SK-N-SH (cell line): ENCODE measurements at regions not wholly inside any gene's neighbourhood (a gene's known extent, or its start where the extent isn't known, plus 50 kb on each side); places are given as distances from the start of the nearest gene placed in this dataset.

Experiments used
- CTCF ChIP-seq: fragments of 200-600 bp; sonication (generic); IDR thresholded peaks from 2 replicates; pipeline ENCODE4 v1.6.1; 2017; ENCODE audit warnings: antibody characterized with exemption, mild to moderate bottlenecking, moderate library complexity
- EZH2phosphoT487 ChIP-seq: fragments of 200-600 bp; sonication (generic); IDR thresholded peaks from 2 replicates; pipeline ENCODE4 v1.6.1; 2017; ENCODE audit warnings: low read depth, mixed run types, mild to moderate bottlenecking, antibody characterized with exemption, moderate library complexity, borderline replicate concordance
- GABPA ChIP-seq: IDR thresholded peaks from 2 replicates; pipeline ENCODE4 v1.4.0; 2012; ENCODE audit warnings: low read depth, mild to moderate bottlenecking
- JUND ChIP-seq: IDR thresholded peaks from 2 replicates; pipeline ENCODE4 v1.4.0; 2012
- MEF2A ChIP-seq: IDR thresholded peaks from 2 replicates; pipeline ENCODE4 v1.4.0; 2012; ENCODE audit warnings: low read depth, borderline replicate concordance
- POLR2AphosphoS5 ChIP-seq: IDR thresholded peaks from 2 replicates; pipeline ENCODE4 v1.6.1; 2012; ENCODE audit warnings: low read depth, low read length
- SIN3A ChIP-seq: IDR thresholded peaks from 2 replicates; pipeline ENCODE4 v1.6.1; 2012; ENCODE audit warnings: low read depth, mild to moderate bottlenecking, low read length, moderate library complexity, borderline replicate concordance
- TF ChIP-seq, protein P1 (sequence below): IDR thresholded peaks from 2 replicates; pipeline ENCODE4 v1.4.0; 2012; ENCODE audit warnings: low read depth

DNA sequence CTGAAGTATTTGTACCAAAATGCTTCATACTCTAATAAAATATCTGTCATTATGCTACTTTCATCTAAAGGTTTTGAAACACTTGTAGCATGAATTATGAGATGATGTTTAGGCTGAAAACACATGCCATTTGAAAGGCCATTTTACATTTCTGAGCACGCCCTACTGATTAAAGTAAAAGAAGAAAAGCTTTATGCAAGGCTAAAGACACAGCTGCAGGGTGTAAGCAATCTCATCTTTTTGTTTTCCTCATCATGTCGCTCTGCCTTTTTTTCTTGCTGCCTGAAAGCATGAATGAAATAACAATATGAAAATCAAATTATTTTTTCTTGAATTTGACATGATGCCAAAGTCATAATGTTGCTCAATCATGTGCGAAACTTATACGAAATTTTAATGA, 148.6 kb upstream of the ARG1 start:
- TF ChIP-seq SIN3A (no peak), MEF2A (no peak), CTCF (no peak), POLR2AphosphoS5 (no peak), EZH2phosphoT487 (no peak), GABPA (no peak), JUND (no peak)
- TF ChIP-seq, protein P1, sequence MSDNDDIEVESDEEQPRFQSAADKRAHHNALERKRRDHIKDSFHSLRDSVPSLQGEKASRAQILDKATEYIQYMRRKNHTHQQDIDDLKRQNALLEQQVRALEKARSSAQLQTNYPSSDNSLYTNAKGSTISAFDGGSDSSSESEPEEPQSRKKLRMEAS = no peak
